ENCODE measurements at regions not wholly inside any gene's neighbourhood (a gene's known extent, or its start where the extent isn't known, plus 50 kb on each side); places are given as distances from the start of the nearest gene placed in this dataset.

DNA sequence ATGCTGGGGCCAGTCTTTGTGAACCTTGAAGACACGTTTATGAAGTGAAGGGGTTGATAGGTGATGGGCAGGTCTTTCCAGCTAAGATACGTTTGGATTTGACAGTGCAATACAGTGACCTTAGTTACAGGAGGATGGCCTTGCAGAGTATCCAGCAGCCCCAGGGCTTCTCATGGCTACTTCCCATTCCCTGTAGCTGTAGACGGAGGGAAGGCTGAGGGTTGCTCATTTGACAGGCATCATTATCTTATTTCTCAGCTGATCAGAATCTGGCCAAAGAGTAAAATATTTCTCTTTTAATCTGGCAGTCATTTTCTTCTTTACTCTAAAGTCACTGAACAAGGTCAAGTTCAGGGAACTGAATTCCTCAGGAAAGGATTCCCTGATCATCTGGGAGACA lies 85.1 kb upstream of the RMDN2 start:
- TF ChIP-seq, protein P1, sequence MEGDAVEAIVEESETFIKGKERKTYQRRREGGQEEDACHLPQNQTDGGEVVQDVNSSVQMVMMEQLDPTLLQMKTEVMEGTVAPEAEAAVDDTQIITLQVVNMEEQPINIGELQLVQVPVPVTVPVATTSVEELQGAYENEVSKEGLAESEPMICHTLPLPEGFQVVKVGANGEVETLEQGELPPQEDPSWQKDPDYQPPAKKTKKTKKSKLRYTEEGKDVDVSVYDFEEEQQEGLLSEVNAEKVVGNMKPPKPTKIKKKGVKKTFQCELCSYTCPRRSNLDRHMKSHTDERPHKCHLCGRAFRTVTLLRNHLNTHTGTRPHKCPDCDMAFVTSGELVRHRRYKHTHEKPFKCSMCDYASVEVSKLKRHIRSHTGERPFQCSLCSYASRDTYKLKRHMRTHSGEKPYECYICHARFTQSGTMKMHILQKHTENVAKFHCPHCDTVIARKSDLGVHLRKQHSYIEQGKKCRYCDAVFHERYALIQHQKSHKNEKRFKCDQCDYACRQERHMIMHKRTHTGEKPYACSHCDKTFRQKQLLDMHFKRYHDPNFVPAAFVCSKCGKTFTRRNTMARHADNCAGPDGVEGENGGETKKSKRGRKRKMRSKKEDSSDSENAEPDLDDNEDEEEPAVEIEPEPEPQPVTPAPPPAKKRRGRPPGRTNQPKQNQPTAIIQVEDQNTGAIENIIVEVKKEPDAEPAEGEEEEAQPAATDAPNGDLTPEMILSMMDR (IDR thresholded peaks at IDR 0.05) = no peak
- TF ChIP-seq HOXA7 (CRISPR knock-in tag; IDR thresholded peaks at IDR 0.05) (no peak), CHD2 (IDR thresholded peaks at IDR 0.05; ENCODE audit: low read length, partially characterized antibody) (no peak), POLR2A (IDR thresholded peaks at IDR 0.05; ENCODE audit: low read length) (no peak), EP300 (IDR thresholded peaks at IDR 0.05) (no peak), JUN (IDR thresholded peaks at IDR 0.05) (no peak)

All from A549 (cell line).